GM12878 (cell line): ENCODE measurements at regions not wholly inside any gene's neighbourhood (a gene's known extent, or its start where the extent isn't known, plus 50 kb on each side); places are given as distances from the start of the nearest gene placed in this dataset.
"Not testable (repeated sequence)": the region's sequence is repeated elsewhere in the genome, so short reads cannot be mapped to it uniquely, and the experiment has no call there.

ENCODE experiments used
- BACH1 ChIP-seq: fragments of 450-650 bp; IDR thresholded peaks from 2 replicates; pipeline ENCODE4 v1.6.1; 2017; ENCODE audit warnings: mild to moderate bottlenecking, borderline replicate concordance
- CTCF ChIP-seq, 3 experiments: IDR thresholded peaks in 2 of 3; conservative IDR thresholded peaks in 1 of 3; 2 replicates each; pipeline ENCODE4 v1.5.1; 2011; ENCODE audit warnings: low read depth in 3 of 3, low read length in 3 of 3, mild to moderate bottlenecking in 3 of 3, control low read depth in 2 of 3, moderate library complexity in 2 of 3, inconsistent platforms in 1 of 3, mixed read lengths in 1 of 3; ENCODE audit not compliant: control insufficient read depth in 2 of 3, insufficient read depth in 1 of 3; ENCODE audit errors: extremely low read depth in 1 of 3
- MAX ChIP-seq: IDR thresholded peaks from 2 replicates; pipeline ENCODE4 v1.6.1; 2012; ENCODE audit warnings: low read depth, low read length, improper control_type of control experiment
- RCOR1 ChIP-seq: conservative IDR thresholded peaks from 2 replicates; pipeline ENCODE4 v1.6.1; 2012; ENCODE audit warnings: low read depth, low read length, improper control_type of control experiment
- SKIL ChIP-seq: fragments of 450-650 bp; IDR thresholded peaks from 2 replicates; pipeline ENCODE4 v1.6.1; 2017; ENCODE audit warnings: mild to moderate bottlenecking, low read depth, inconsistent platforms; ENCODE audit not compliant: poor library complexity, severe bottlenecking
- USF1 ChIP-seq: IDR thresholded peaks from 2 replicates; pipeline ENCODE4 v1.6.1; 2011; ENCODE audit warnings: borderline replicate concordance, low read depth, mild to moderate bottlenecking, moderate library complexity, mixed read lengths, low read length; ENCODE audit not compliant: insufficient read depth; ENCODE audit errors: extremely low read length
- ZNF274 ChIP-seq: IDR thresholded peaks from one replicate; pipeline ENCODE4 v1.8.0; 2011; ENCODE audit not compliant: insufficient read length, insufficient read depth

GRCh38 chr14:105586144-105586872 lies 59.9 kb downstream of the TMEM121 start:
- TF ChIP-seq MAX; SKIL; CTCF (IDR thresholded peaks at IDR 0.05 in 2 of 3, conservative IDR thresholded peaks at IDR 0.05 in 1 of 3; ENCODE audit: control insufficient read depth in 2 of 3, extremely low read depth in 1 of 3, insufficient read depth in 1 of 3, low read depth in 3 of 3, low read length in 3 of 3); RCOR1; USF1; ZNF274; BACH1: not testable (repeated sequence)
